Testis (tissue), 2 donors: ENCODE measurements at regions not wholly inside any gene's neighbourhood (a gene's known extent, or its start where the extent isn't known, plus 50 kb on each side); places are given as distances from the start of the nearest gene placed in this dataset.

Source experiments
- DNase-seq: peaks from one replicate; pipeline ENCODE4 v3.0.0-alpha.2; 2019
- H3K27ac ChIP-seq, 2 donors: fragments of 200-600 bp; sonication (generic); one replicate each; pipeline ENCODE4 v1.5.1; 2019
- H3K27me3 ChIP-seq: fragments of 200-600 bp; sonication (generic); one replicate; pipeline ENCODE4 v1.5.1; 2019
- H3K36me3 ChIP-seq: fragments of 200-600 bp; sonication (generic); one replicate; pipeline ENCODE4 v1.5.1; 2017; ENCODE audit warnings: low read depth; ENCODE audit errors: missing control alignments
- H3K4me1 ChIP-seq: fragments of 200-600 bp; sonication (generic); one replicate; pipeline ENCODE4 v1.5.1; 2019
- H3K4me3 ChIP-seq, 2 donors: fragments of 200-600 bp; sonication (generic); one replicate each; pipeline ENCODE4 v1.5.1; 2017 to 2019
- H3K9me3 ChIP-seq: fragments of 200-600 bp; sonication (generic); one replicate; pipeline ENCODE4 v1.5.1; 2017
- CTCF ChIP-seq, 3 experiments: fragments of 450-650 bp in 2 of 3; fragments of 200-600 bp in 1 of 3; sonication (generic) in 1 of 3; IDR thresholded peaks; one replicate each; pipeline ENCODE4 v1.5.1; 2016 to 2019; ENCODE audit warnings: antibody characterized with exemption in 3 of 3, mild to moderate bottlenecking in 2 of 3, moderate library complexity in 1 of 3
- POLR2A ChIP-seq: fragments of 450-650 bp; IDR thresholded peaks from one replicate; pipeline ENCODE4 v1.6.1; 2017; ENCODE audit warnings: antibody characterized with exemption, mild to moderate bottlenecking, moderate library complexity
- WGBS, 2 donors: methylation state at CpG; one replicate each; pipeline ENCODE4 v1.1.5; 2018; 5-methylcytosine and 5-hydroxymethylcytosine counted together
- intact Hi-C: fragments of 100-400 bp; cut with DNase I; formaldehyde crosslinking; loops from one replicate; pipeline ENCODE4 v1.15.1; 2023; ENCODE audit warnings: low total_unique reads

GRCh38 chr13:61766667-61767058 lies 351.0 kb upstream of the PCDH20 start:
- Histone ChIP-seq H3K27me3 (no peaks in the 10 kb centered on the region), H3K9me3 (no peaks in the 10 kb centered on the region), H3K27ac (no peak overlapping the region), H3K36me3 (no peaks in the 10 kb centered on the region), H3K4me3 (no peak overlapping the region), H3K4me1 (no peaks in the 10 kb centered on the region)
- 44 to 62% methylated on average over 7 to 11 of the region's 11 CpGs for WGBS, 2 donors
- no peak for TF ChIP-seq POLR2A
- TF ChIP-seq CTCF (IDR thresholded peaks at IDR 0.05) = no peak
- no peak for DNase-seq
- intact Hi-C loops = no loop called here

GRCh38 chr13:61765940-61766666 lies 350.5 kb upstream of the PCDH20 start:
- intact Hi-C loops = no loop called here
- TF ChIP-seq CTCF (IDR thresholded peaks at IDR 0.05) (no peak), POLR2A (no peak)
- H3K9me3 ChIP-seq = no peaks in the 10 kb centered on the region
- H3K27ac ChIP-seq = no peak overlapping the region
- no peaks in the 10 kb centered on the region for H3K36me3 ChIP-seq
- H3K4me3 ChIP-seq = no peak overlapping the region
- 78% methylated on average over 14 of the region's 14 CpGs; no CpG with 5 or more reads in 1 of the 2 donors for WGBS, 2 donors
- no peak for DNase-seq
- no peaks in the 10 kb centered on the region for H3K4me1 ChIP-seq
- H3K27me3 ChIP-seq = no peaks in the 10 kb centered on the region

- no peak for TF ChIP-seq CTCF (IDR thresholded peaks at IDR 0.05)
- Histone ChIP-seq H3K4me1 (no peaks in the 10 kb centered on the region), H3K4me3 (no peak overlapping the region), H3K9me3 (no peaks in the 10 kb centered on the region), H3K36me3 (no peaks in the 10 kb centered on the region), H3K27me3 (no peaks in the 10 kb centered on the region), H3K27ac (no peak overlapping the region)
- intact Hi-C loops = no loop called here
- no peak for DNase-seq
- WGBS, 2 donors = 56 to 88% methylated on average over 8 to 16 of the region's 16 CpGs
Observed at GRCh38 chr13:61765181-61765742, 349.6 kb upstream of the PCDH20 start.

- Histone ChIP-seq H3K27ac (no peak overlapping the region), H3K4me3 (no peak overlapping the region), H3K36me3 (no peaks in the 10 kb centered on the region), H3K4me1 (no peaks in the 10 kb centered on the region), H3K9me3 (no peaks in the 10 kb centered on the region), H3K27me3 (no peaks in the 10 kb centered on the region)
- 75 to 82% methylated on average over 1 of the region's 1 CpG for WGBS, 2 donors
- no peak for DNase-seq
- intact Hi-C loops = no loop called here
- TF ChIP-seq POLR2A (no peak), CTCF (IDR thresholded peaks at IDR 0.05) (no peak)
Observed at GRCh38 chr13:61761690-61762089, 346.0 kb upstream of the PCDH20 start.

- no peaks in the 10 kb centered on the region for H3K9me3 ChIP-seq
- no peak for TF ChIP-seq CTCF (IDR thresholded peaks at IDR 0.05)
- no peak for TF ChIP-seq POLR2A
- intact Hi-C loops = no loop called here
- no peaks in the 10 kb centered on the region for H3K4me1 ChIP-seq
- DNase-seq = no peak
- no peak overlapping the region for H3K4me3 ChIP-seq
- H3K36me3 ChIP-seq = no peaks in the 10 kb centered on the region
- no peaks in the 10 kb centered on the region for H3K27me3 ChIP-seq
- no peak overlapping the region for H3K27ac ChIP-seq
- WGBS, 2 donors = 84 to 90% methylated on average over 3 of the region's 3 CpGs
Observed at GRCh38 chr13:61760102-61760501, 344.5 kb upstream of the PCDH20 start.
